ENCODE measurements at regions not wholly inside any gene's neighbourhood (a gene's known extent, or its start where the extent isn't known, plus 50 kb on each side); places are given as distances from the start of the nearest gene placed in this dataset.

DNA sequence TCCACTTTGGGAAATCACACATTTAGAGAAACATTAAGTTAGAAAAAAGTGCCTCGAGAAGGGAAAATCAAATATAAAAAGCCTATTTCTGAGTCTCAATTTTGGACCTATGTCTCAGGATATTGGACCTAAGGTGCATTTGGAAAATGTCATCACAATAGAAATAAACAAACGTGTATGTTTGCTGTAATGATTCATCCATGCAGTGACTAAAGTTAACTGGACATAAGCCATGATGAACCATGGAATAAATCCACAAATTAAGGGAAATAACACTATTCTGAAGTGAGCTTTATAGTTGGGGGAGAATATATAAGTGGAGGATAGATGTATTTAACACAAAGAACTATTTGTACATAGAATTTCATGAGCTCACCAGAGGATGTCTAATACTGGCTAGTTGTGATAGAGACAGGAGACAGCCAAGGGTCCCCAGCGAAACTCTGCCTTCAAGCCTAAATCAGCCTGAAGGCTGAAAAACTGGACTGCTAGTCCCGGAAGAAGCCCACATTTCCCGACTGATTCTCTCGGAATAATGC lies 963.3 kb upstream of the SPRY2 start:
- Histone ChIP-seq H3K4me2 (no peak overlapping the region), H3K4me1 (ENCODE audit: insufficient read depth) (no peaks in the 10 kb centered on the region), H3K9me2 (replicated peaks; ENCODE audit: insufficient read depth) (no peaks in the 10 kb centered on the region), H3K27me3 (no peaks in the 10 kb centered on the region), H3K36me3 (replicated peaks; ENCODE audit: insufficient read depth, low read depth) (no peaks in the 10 kb centered on the region), H3K27ac (no peak overlapping the region), H3K79me2 (no peaks in the 10 kb centered on the region), H4K20me1 (ENCODE audit: insufficient read depth, poor library complexity, severe bottlenecking) (no peaks in the 10 kb centered on the region), H3K9me3 (ENCODE audit: low read depth) (no peaks in the 10 kb centered on the region), H3K4me3 (no peak overlapping the region), H2AFZ (no peak overlapping the region)
- WGBS (ENCODE audit: low lambda C conversion rate, missing lambda C conversion rate): 85% methylated on average over 6 of the region's 6 CpGs
- DNase-seq (ENCODE audit: low spot score): no peak
- no peak for TF ChIP-seq EZH2phosphoT487 (IDR thresholded peaks at IDR 0.05; ENCODE audit: low read depth, severe bottlenecking, unreplicated experiment)
- no peak for TF ChIP-seq EZH2 (IDR thresholded peaks at IDR 0.05; ENCODE audit: borderline replicate concordance)
- TF ChIP-seq, protein P1, sequence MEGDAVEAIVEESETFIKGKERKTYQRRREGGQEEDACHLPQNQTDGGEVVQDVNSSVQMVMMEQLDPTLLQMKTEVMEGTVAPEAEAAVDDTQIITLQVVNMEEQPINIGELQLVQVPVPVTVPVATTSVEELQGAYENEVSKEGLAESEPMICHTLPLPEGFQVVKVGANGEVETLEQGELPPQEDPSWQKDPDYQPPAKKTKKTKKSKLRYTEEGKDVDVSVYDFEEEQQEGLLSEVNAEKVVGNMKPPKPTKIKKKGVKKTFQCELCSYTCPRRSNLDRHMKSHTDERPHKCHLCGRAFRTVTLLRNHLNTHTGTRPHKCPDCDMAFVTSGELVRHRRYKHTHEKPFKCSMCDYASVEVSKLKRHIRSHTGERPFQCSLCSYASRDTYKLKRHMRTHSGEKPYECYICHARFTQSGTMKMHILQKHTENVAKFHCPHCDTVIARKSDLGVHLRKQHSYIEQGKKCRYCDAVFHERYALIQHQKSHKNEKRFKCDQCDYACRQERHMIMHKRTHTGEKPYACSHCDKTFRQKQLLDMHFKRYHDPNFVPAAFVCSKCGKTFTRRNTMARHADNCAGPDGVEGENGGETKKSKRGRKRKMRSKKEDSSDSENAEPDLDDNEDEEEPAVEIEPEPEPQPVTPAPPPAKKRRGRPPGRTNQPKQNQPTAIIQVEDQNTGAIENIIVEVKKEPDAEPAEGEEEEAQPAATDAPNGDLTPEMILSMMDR (IDR thresholded peaks at IDR 0.05; ENCODE audit: poor library complexity): no peak

DNA sequence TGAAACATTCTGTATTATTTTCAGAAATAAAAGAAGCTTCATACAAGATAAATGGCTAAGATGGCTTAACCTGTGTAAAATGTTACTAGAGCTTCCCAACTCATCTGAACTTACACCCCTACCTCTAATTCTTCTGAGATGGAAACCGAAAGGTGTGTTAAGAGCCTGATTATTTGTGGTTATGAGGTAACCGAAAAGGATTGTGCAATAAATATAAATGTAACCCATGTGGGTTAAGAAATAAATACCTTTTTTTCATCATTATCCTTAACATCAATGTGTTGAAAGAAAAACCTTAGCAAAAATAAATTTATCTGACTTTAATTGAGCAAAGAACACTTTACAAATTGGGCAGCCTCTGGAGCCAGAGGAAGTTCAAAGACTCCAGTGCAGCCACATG lies 961.8 kb upstream of the SPRY2 start:
- H3K4me1 ChIP-seq (ENCODE audit: insufficient read depth): no peaks in the 10 kb centered on the region
- no peaks in the 10 kb centered on the region for H3K9me3 ChIP-seq (ENCODE audit: low read depth)
- no peak overlapping the region for H3K4me3 ChIP-seq
- no peaks in the 10 kb centered on the region for H3K27me3 ChIP-seq
- no peaks in the 10 kb centered on the region for H3K9me2 ChIP-seq (replicated peaks; ENCODE audit: insufficient read depth)
- H3K79me2 ChIP-seq: no peaks in the 10 kb centered on the region
- no peak overlapping the region for H3K4me2 ChIP-seq
- TF ChIP-seq EZH2phosphoT487 (IDR thresholded peaks at IDR 0.05; ENCODE audit: low read depth, severe bottlenecking, unreplicated experiment) (no peak), EZH2 (IDR thresholded peaks at IDR 0.05; ENCODE audit: borderline replicate concordance) (no peak)
- TF ChIP-seq, protein P1 (IDR thresholded peaks at IDR 0.05; ENCODE audit: poor library complexity): no peak
- no peak overlapping the region for H2AFZ ChIP-seq
- no peak overlapping the region for H3K27ac ChIP-seq
- WGBS (ENCODE audit: low lambda C conversion rate, missing lambda C conversion rate): 84% methylated on average over 2 of the region's 2 CpGs
- H3K36me3 ChIP-seq (replicated peaks; ENCODE audit: insufficient read depth, low read depth): no peaks in the 10 kb centered on the region
- DNase-seq (ENCODE audit: low spot score): no peak
- no peaks in the 10 kb centered on the region for H4K20me1 ChIP-seq (ENCODE audit: insufficient read depth, poor library complexity, severe bottlenecking)

DNA sequence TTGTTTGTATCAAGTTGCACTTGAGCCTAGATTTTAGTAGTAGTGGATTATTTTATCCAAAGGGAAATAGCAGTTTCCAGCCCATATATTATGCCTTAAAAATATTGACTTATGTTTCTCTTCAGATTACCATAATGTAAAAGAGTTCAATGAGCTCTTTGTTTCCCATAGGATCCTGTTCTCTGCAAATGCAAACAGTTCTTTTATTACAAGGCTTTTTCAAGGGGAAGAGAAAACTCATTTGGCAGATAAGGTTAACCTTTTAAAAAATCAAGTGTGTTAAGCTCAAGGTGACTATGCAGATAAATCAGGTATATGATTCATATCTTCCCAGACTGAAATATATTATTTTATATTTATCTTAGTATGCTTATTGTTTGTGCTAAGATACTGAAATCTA lies 961.2 kb upstream of the SPRY2 start:
- Histone ChIP-seq H3K79me2 (no peaks in the 10 kb centered on the region), H3K9me3 (ENCODE audit: low read depth) (no peaks in the 10 kb centered on the region), H3K4me1 (ENCODE audit: insufficient read depth) (no peaks in the 10 kb centered on the region), H2AFZ (no peak overlapping the region), H3K4me2 (no peak overlapping the region), H3K27ac (no peak overlapping the region), H3K4me3 (no peak overlapping the region), H4K20me1 (ENCODE audit: insufficient read depth, poor library complexity, severe bottlenecking) (no peaks in the 10 kb centered on the region), H3K27me3 (no peaks in the 10 kb centered on the region), H3K36me3 (replicated peaks; ENCODE audit: insufficient read depth, low read depth) (no peaks in the 10 kb centered on the region), H3K9me2 (replicated peaks; ENCODE audit: insufficient read depth) (no peaks in the 10 kb centered on the region)
- TF ChIP-seq EZH2phosphoT487 (IDR thresholded peaks at IDR 0.05; ENCODE audit: low read depth, severe bottlenecking, unreplicated experiment) (no peak), EZH2 (IDR thresholded peaks at IDR 0.05; ENCODE audit: borderline replicate concordance) (no peak)
- TF ChIP-seq, protein P1 (IDR thresholded peaks at IDR 0.05; ENCODE audit: poor library complexity): no peak
- DNase-seq (ENCODE audit: low spot score): no peak

DNA sequence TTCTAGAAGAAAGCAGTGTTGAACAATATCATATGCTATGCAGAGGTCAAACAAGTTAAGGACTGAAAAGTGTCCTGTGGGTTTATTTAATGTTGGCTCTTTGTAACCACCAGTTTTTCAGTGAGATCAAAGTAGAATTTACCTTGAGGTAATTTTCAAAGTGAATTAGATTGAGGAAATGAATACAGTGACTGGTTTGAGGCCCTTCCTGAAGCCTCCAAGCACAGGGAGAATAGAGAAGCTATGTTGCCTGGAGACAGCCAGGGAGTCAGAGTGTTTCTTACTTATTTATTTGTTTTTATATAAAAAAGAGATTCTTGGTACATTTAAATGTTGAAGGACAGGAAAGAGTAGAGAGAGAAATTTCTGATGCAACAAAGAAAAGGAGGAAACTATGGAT lies 954.3 kb upstream of the SPRY2 start:
- no peaks in the 10 kb centered on the region for H3K27me3 ChIP-seq
- no peak overlapping the region for H2AFZ ChIP-seq
- H3K79me2 ChIP-seq: no peaks in the 10 kb centered on the region
- H3K36me3 ChIP-seq (replicated peaks; ENCODE audit: insufficient read depth, low read depth): no peaks in the 10 kb centered on the region
- no peak overlapping the region for H3K4me2 ChIP-seq
- H4K20me1 ChIP-seq (ENCODE audit: insufficient read depth, poor library complexity, severe bottlenecking): no peaks in the 10 kb centered on the region
- TF ChIP-seq, protein P1 (IDR thresholded peaks at IDR 0.05; ENCODE audit: poor library complexity): no peak
- TF ChIP-seq EZH2 (IDR thresholded peaks at IDR 0.05; ENCODE audit: borderline replicate concordance) (no peak), EZH2phosphoT487 (IDR thresholded peaks at IDR 0.05; ENCODE audit: low read depth, severe bottlenecking, unreplicated experiment) (no peak)
- no peaks in the 10 kb centered on the region for H3K4me1 ChIP-seq (ENCODE audit: insufficient read depth)
- H3K4me3 ChIP-seq: no peak overlapping the region
- no peak overlapping the region for H3K27ac ChIP-seq
- no peaks in the 10 kb centered on the region for H3K9me3 ChIP-seq (ENCODE audit: low read depth)
- no peak for DNase-seq (ENCODE audit: low spot score)
- H3K9me2 ChIP-seq (replicated peaks; ENCODE audit: insufficient read depth): no peaks in the 10 kb centered on the region

All from hepatocyte (in vitro differentiated cells).